Liver (tissue), 8 donors: ENCODE measurements at regions not wholly inside any gene's neighbourhood (a gene's known extent, or its start where the extent isn't known, plus 50 kb on each side); places are given as distances from the start of the nearest gene placed in this dataset.

ENCODE experiments used
- DNase-seq: peaks from one replicate; pipeline ENCODE4 v3.0.0-alpha.2; 2017; ENCODE audit warnings: low spot score
- H3K27ac ChIP-seq, 2 donors: one replicate each; pipeline ENCODE4 v1.7.0; 2013; ENCODE audit warnings: inconsistent platforms in 2 of 2, low read length in 2 of 2, control low read depth in 1 of 2, low read depth in 1 of 2, mild to moderate bottlenecking in 1 of 2
- H3K27me3 ChIP-seq, 4 donors: one replicate each; pipeline versions ENCODE4 v1.6.1 to v1.7.0; 2013; ENCODE audit warnings: low read length in 3 of 4, inconsistent platforms in 1 of 4, mild to moderate bottlenecking in 1 of 4, moderate library complexity in 1 of 4; ENCODE audit not compliant: control insufficient read depth in 4 of 4, insufficient read depth in 4 of 4
- H3K36me3 ChIP-seq, 4 donors: one replicate each; pipeline versions ENCODE4 v1.6.1 to v1.7.0; 2013; ENCODE audit warnings: low read length in 3 of 4, mild to moderate bottlenecking in 3 of 4, low read depth in 1 of 4, moderate library complexity in 1 of 4; ENCODE audit not compliant: control insufficient read depth in 4 of 4, insufficient read depth in 3 of 4
- H3K4me1 ChIP-seq, 4 donors: one replicate each; pipeline versions ENCODE4 v1.6.1 to v1.7.0; 2013; ENCODE audit warnings: low read length in 3 of 4, mild to moderate bottlenecking in 3 of 4, moderate library complexity in 1 of 4; ENCODE audit not compliant: control insufficient read depth in 4 of 4, insufficient read depth in 4 of 4
- H3K4me3 ChIP-seq, 3 donors: one replicate each; pipeline versions ENCODE4 v1.6.1 to v1.7.0; 2013; ENCODE audit warnings: low read length in 3 of 3, control low read depth in 1 of 3, low read depth in 1 of 3, mild to moderate bottlenecking in 1 of 3
- H3K9ac ChIP-seq, 2 donors: one replicate each; pipeline ENCODE4 v1.7.0; 2013; ENCODE audit warnings: low read length in 2 of 2, mild to moderate bottlenecking in 2 of 2, moderate library complexity in 2 of 2, control low read depth in 1 of 2, low read depth in 1 of 2
- H3K9me3 ChIP-seq, 4 donors: one replicate each; pipeline versions ENCODE4 v1.6.1 to v1.7.0; 2013; ENCODE audit warnings: low read length in 3 of 4; ENCODE audit not compliant: control insufficient read depth in 4 of 4
- EGR1 ChIP-seq, 2 donors: IDR thresholded peaks; 2 replicates each; pipeline ENCODE4 v1.6.1; 2016 to 2018; ENCODE audit warnings: antibody characterized with exemption in 2 of 2, low read depth in 2 of 2
- FOXA1 ChIP-seq: IDR thresholded peaks from 2 replicates; pipeline ENCODE4 v1.6.1; 2016; ENCODE audit warnings: antibody characterized with exemption
- GABPA ChIP-seq, 2 donors: IDR thresholded peaks in 1 of 2; conservative IDR thresholded peaks in 1 of 2; 2 replicates each; pipeline ENCODE4 v1.6.1; 2016; ENCODE audit warnings: antibody characterized with exemption in 2 of 2, mild to moderate bottlenecking in 1 of 2, moderate library complexity in 1 of 2
- HNF4A ChIP-seq, 2 donors: conservative IDR thresholded peaks; 2 replicates each; pipeline ENCODE4 v1.6.1; 2016; ENCODE audit warnings: antibody characterized with exemption in 2 of 2, mild to moderate bottlenecking in 2 of 2
- HNF4G ChIP-seq: IDR thresholded peaks from 2 replicates; pipeline ENCODE4 v1.6.1; 2016; ENCODE audit warnings: antibody characterized with exemption
- JUND ChIP-seq, 2 donors: IDR thresholded peaks; 2 replicates each; pipeline ENCODE4 v1.6.1; 2016; ENCODE audit warnings: antibody characterized with exemption in 2 of 2
- RXRA ChIP-seq, 2 donors: IDR thresholded peaks; 2 replicates each; pipeline ENCODE4 v1.6.1; 2017 to 2018; ENCODE audit warnings: antibody characterized with exemption in 2 of 2, mild to moderate bottlenecking in 1 of 2
- TAF1 ChIP-seq: conservative IDR thresholded peaks from 2 replicates; pipeline ENCODE4 v1.6.1; 2016; ENCODE audit warnings: antibody characterized with exemption, mild to moderate bottlenecking
- YY1 ChIP-seq: IDR thresholded peaks from 2 replicates; pipeline ENCODE4 v1.6.1; 2016; ENCODE audit warnings: antibody characterized with exemption, mild to moderate bottlenecking
- WGBS: extraction: QIAGEN DNeasy Blood & Tissue Kit; methylation state at CpG from one replicate; pipeline ENCODE4 v1.1.7; 2013; 5-methylcytosine and 5-hydroxymethylcytosine counted together
- TF ChIP-seq, protein P1 (sequence below): IDR thresholded peaks from 2 replicates; pipeline ENCODE4 v1.6.1; 2016; ENCODE audit warnings: antibody characterized with exemption, mild to moderate bottlenecking
- TF ChIP-seq, protein P2 (sequence below): IDR thresholded peaks from 2 replicates; pipeline ENCODE4 v1.6.1; 2016; ENCODE audit warnings: antibody characterized with exemption
- TF ChIP-seq, protein P3 (sequence below): fragments of 150-350 bp; IDR thresholded peaks from 2 replicates; pipeline ENCODE4 v1.5.1; 2017; ENCODE audit warnings: improper control_type of control experiment, low read depth, low read length; ENCODE audit not compliant: missing input control
- TF ChIP-seq, protein P4 (sequence below): IDR thresholded peaks from 2 replicates; pipeline ENCODE4 v1.6.1; 2016; ENCODE audit warnings: antibody characterized with exemption
- TF ChIP-seq, protein P5 (sequence below): IDR thresholded peaks from 2 replicates; pipeline ENCODE4 v1.6.1; 2016; ENCODE audit warnings: antibody characterized with exemption
- donor health status: healthy.
- donor health status: healthy.
- donor health status: healthy.
- donor health status: healthy.
- donor health status: healthy.

DNA sequence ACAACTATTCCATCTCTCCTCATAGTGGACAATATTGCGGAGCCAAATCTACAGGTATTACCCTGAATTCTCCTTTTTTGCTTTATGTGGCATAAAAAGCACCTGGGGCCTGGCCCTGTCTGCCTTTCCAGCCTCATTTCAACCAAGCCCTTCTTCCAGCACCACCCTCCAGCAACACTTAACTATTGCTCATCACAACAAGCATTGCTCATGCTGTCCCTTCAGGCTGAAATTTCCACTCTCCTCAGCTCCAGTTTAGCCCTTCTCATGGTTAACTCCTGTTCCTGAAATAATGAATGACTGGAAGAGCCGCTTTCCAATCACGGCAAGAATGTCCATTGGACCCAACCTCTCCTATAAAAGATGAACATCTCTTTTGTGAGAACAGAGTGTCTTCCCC is 107.4 kb downstream of the P2RY1 start:
- Histone ChIP-seq H3K9me3 (no peaks in the 10 kb centered on the region), H3K27me3 (no peaks in the 10 kb centered on the region), H3K36me3 (no peaks in the 10 kb centered on the region), H3K9ac (no peak overlapping the region), H3K4me1 (peaks cover 0 to 7% (median 0%) of the 10 kb centered on the region in 4 donors), H3K4me3 (no peak overlapping the region), H3K27ac (no peak overlapping the region)
- DNase-seq, result no peak
- WGBS, result 95% methylated on average over 3 of the region's 3 CpGs
- TF ChIP-seq, protein P1, sequence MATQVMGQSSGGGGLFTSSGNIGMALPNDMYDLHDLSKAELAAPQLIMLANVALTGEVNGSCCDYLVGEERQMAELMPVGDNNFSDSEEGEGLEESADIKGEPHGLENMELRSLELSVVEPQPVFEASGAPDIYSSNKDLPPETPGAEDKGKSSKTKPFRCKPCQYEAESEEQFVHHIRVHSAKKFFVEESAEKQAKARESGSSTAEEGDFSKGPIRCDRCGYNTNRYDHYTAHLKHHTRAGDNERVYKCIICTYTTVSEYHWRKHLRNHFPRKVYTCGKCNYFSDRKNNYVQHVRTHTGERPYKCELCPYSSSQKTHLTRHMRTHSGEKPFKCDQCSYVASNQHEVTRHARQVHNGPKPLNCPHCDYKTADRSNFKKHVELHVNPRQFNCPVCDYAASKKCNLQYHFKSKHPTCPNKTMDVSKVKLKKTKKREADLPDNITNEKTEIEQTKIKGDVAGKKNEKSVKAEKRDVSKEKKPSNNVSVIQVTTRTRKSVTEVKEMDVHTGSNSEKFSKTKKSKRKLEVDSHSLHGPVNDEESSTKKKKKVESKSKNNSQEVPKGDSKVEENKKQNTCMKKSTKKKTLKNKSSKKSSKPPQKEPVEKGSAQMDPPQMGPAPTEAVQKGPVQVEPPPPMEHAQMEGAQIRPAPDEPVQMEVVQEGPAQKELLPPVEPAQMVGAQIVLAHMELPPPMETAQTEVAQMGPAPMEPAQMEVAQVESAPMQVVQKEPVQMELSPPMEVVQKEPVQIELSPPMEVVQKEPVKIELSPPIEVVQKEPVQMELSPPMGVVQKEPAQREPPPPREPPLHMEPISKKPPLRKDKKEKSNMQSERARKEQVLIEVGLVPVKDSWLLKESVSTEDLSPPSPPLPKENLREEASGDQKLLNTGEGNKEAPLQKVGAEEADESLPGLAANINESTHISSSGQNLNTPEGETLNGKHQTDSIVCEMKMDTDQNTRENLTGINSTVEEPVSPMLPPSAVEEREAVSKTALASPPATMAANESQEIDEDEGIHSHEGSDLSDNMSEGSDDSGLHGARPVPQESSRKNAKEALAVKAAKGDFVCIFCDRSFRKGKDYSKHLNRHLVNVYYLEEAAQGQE, result no peak
- TF ChIP-seq HNF4G (no peak), RXRA (IDR thresholded peaks at IDR 0.05) (no peak), GABPA (IDR thresholded peaks at IDR 0.05 in 1 of 2, conservative IDR thresholded peaks at IDR 0.05 in 1 of 2) (no peak), YY1 (no peak), FOXA1 (no peak)
- TF ChIP-seq, protein P2, sequence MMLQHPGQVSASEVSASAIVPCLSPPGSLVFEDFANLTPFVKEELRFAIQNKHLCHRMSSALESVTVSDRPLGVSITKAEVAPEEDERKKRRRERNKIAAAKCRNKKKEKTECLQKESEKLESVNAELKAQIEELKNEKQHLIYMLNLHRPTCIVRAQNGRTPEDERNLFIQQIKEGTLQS, result no peak
- TF ChIP-seq, protein P3, sequence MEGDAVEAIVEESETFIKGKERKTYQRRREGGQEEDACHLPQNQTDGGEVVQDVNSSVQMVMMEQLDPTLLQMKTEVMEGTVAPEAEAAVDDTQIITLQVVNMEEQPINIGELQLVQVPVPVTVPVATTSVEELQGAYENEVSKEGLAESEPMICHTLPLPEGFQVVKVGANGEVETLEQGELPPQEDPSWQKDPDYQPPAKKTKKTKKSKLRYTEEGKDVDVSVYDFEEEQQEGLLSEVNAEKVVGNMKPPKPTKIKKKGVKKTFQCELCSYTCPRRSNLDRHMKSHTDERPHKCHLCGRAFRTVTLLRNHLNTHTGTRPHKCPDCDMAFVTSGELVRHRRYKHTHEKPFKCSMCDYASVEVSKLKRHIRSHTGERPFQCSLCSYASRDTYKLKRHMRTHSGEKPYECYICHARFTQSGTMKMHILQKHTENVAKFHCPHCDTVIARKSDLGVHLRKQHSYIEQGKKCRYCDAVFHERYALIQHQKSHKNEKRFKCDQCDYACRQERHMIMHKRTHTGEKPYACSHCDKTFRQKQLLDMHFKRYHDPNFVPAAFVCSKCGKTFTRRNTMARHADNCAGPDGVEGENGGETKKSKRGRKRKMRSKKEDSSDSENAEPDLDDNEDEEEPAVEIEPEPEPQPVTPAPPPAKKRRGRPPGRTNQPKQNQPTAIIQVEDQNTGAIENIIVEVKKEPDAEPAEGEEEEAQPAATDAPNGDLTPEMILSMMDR, result no peak

DNA sequence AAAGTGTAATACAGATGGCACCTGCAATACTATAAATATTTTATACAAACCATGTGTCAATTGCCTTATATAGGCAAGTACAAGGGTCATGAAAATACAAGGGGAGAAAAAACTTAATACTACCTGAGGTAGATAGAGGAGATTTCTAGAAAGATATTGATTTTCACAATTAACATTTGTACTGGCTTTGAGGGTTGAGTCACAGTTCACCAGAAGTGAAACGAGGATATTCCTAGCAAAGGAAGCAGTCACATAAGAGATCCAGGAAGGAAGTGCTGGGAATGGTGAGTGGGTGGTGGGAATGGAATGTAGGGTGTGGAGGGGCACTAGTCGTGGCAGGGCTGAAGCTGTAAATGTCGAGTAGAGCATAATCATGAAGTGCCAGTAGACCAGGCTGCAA is 108.7 kb downstream of the P2RY1 start:
- DNase-seq, result no peak
- no peak overlapping the region for H3K4me3 ChIP-seq
- H3K27me3 ChIP-seq, result no peaks in the 10 kb centered on the region
- WGBS, result 46% methylated on average over 3 of the region's 3 CpGs
- no peak overlapping the region for H3K27ac ChIP-seq
- TF ChIP-seq, protein P4, sequence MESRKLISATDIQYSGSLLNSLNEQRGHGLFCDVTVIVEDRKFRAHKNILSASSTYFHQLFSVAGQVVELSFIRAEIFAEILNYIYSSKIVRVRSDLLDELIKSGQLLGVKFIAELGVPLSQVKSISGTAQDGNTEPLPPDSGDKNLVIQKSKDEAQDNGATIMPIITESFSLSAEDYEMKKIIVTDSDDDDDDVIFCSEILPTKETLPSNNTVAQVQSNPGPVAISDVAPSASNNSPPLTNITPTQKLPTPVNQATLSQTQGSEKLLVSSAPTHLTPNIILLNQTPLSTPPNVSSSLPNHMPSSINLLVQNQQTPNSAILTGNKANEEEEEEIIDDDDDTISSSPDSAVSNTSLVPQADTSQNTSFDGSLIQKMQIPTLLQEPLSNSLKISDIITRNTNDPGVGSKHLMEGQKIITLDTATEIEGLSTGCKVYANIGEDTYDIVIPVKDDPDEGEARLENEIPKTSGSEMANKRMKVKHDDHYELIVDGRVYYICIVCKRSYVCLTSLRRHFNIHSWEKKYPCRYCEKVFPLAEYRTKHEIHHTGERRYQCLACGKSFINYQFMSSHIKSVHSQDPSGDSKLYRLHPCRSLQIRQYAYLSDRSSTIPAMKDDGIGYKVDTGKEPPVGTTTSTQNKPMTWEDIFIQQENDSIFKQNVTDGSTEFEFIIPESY, result no peak
- peaks cover 0 to 3% (median 0%) of the 10 kb centered on the region in 4 donors for H3K4me1 ChIP-seq
- H3K9ac ChIP-seq, result no peak overlapping the region
- no peaks in the 10 kb centered on the region for H3K9me3 ChIP-seq
- H3K36me3 ChIP-seq, result no peaks in the 10 kb centered on the region

DNA sequence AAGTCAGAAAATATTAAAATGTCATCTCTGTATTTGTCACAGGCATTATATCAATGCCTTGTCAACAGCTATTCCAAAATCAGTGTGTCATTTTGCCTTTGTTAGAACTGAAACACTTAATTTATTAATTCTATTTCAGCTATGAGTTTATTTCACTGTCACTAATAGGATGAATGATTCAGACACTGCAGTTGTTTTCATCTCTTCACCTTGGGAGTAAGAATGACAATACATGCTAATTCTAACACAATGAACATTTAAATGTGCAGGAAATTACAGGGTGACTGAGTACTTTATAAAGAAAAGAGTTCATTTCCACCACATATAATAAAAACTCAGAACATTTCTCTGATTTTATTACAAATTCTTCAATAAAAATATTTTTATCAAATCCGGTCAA is 109.7 kb downstream of the P2RY1 start:
- H3K9me3 ChIP-seq, result no peaks in the 10 kb centered on the region
- WGBS, result 96% methylated on average over 1 of the region's 1 CpG
- no peak overlapping the region for H3K4me3 ChIP-seq
- H3K36me3 ChIP-seq, result no peaks in the 10 kb centered on the region
- peaks cover 0 to 3% (median 0%) of the 10 kb centered on the region in 4 donors for H3K4me1 ChIP-seq
- no peak for DNase-seq
- no peaks in the 10 kb centered on the region for H3K27me3 ChIP-seq
- no peak overlapping the region for H3K9ac ChIP-seq
- H3K27ac ChIP-seq, result no peak overlapping the region
- TF ChIP-seq, protein P5, sequence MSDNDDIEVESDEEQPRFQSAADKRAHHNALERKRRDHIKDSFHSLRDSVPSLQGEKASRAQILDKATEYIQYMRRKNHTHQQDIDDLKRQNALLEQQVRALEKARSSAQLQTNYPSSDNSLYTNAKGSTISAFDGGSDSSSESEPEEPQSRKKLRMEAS, result no peak
- TF ChIP-seq RXRA (IDR thresholded peaks at IDR 0.05) (no peak), EGR1 (IDR thresholded peaks at IDR 0.05; ENCODE audit: low read depth in 2 of 2) (no peak), HNF4A (conservative IDR thresholded peaks at IDR 0.05) (no peak), GABPA (IDR thresholded peaks at IDR 0.05 in 1 of 2, conservative IDR thresholded peaks at IDR 0.05 in 1 of 2) (no peak), TAF1 (no peak), JUND (IDR thresholded peaks at IDR 0.05) (no peak), HNF4G (no peak)
- TF ChIP-seq, protein P3, result no peak
- TF ChIP-seq, protein P2, result no peak
- TF ChIP-seq, protein P4, result no peak
